Adipocyte (in vitro differentiated cells): ENCODE measurements at regions not wholly inside any gene's neighbourhood (a gene's known extent, or its start where the extent isn't known, plus 50 kb on each side); places are given as distances from the start of the nearest gene placed in this dataset.

Experiments
- DNase-seq: peaks from one replicate; pipeline ENCODE4 v3.0.0-alpha.2; 2015; ENCODE audit warnings: low read depth
- H3K27me3 ChIP-seq: replicated peaks from 2 replicates; pipeline ENCODE4 v1.7.0; 2013; ENCODE audit warnings: mild to moderate bottlenecking, low read length, moderate library complexity; ENCODE audit not compliant: control insufficient read depth, insufficient read depth
- H3K36me3 ChIP-seq: 2 replicates; pipeline ENCODE4 v1.7.0; 2013; ENCODE audit warnings: low read length, mild to moderate bottlenecking, moderate library complexity; ENCODE audit not compliant: control insufficient read depth, insufficient read depth, severe bottlenecking
- H3K4me1 ChIP-seq: 2 replicates; pipeline ENCODE4 v1.7.0; 2013; ENCODE audit warnings: mild to moderate bottlenecking, low read length, moderate library complexity; ENCODE audit not compliant: control insufficient read depth, insufficient read depth
- H3K4me3 ChIP-seq: 2 replicates; pipeline ENCODE4 v1.7.0; 2013; ENCODE audit warnings: mild to moderate bottlenecking, low read length, moderate library complexity
- H3K9ac ChIP-seq: 2 replicates; pipeline ENCODE4 v1.7.0; 2013; ENCODE audit warnings: mild to moderate bottlenecking, low read length, moderate library complexity
- H3K9me3 ChIP-seq: 2 replicates; pipeline ENCODE4 v1.7.0; 2013; ENCODE audit warnings: mild to moderate bottlenecking, low read length, moderate library complexity; ENCODE audit not compliant: control insufficient read depth

DNA sequence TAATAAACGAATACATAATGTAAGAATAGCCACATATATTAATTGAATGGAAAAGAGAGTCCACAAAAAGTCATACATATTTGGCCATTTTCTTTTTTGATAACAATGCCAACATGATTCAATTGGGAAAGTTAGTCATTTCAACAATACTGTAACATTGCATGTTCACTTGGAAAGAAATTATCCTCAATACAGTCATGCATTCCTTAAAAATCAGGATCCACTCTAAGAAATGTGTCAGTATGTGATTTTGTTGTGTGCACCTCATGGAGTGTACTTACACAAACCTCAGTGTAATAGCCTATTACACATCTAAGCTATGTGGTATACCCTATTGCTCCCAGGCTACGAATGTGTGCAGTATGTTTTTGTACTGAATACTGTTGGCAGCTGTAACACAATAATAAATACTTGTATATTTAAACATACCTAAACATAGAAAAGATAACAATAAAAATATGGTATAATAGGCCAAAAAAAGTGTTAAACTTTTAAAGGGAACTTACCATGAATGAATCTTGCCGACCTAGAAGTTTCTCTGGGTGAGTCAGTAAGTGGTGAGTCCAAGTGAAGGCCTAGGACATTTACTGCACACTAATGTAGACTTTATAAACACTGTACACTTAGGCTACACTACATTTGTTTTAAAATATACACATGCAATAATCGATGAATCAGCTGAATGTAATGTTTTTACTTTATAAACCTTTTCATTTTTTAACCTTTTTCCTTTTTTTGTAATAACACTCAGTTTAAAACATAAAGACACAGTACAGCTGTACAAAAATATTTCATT lies 806.8 kb downstream of the PCDH18 start:
- Histone ChIP-seq H3K4me3 (no peak overlapping the region), H3K36me3 (no peaks in the 10 kb centered on the region), H3K27me3 (no peaks in the 10 kb centered on the region), H3K9me3 (no peaks in the 10 kb centered on the region), H3K9ac (no peak overlapping the region), H3K4me1 (peaks cover 4% of the 10 kb centered on the region)
- DNase-seq = peak; percentile 21

- no peak overlapping the region for H3K9ac ChIP-seq
- H3K36me3 ChIP-seq = no peaks in the 10 kb centered on the region
- no peaks in the 10 kb centered on the region for H3K4me1 ChIP-seq
- DNase-seq = peak; percentile 69
- H3K27me3 ChIP-seq = no peaks in the 10 kb centered on the region
- peak overlapping the region; percentile 61 for H3K4me3 ChIP-seq
- H3K9me3 ChIP-seq = no peaks in the 10 kb centered on the region
Observed at GRCh38 chr4:136713140-136713539, 819.2 kb downstream of the PCDH18 start.

- H3K4me3 ChIP-seq = no peak overlapping the region
- H3K36me3 ChIP-seq = no peaks in the 10 kb centered on the region
- no peaks in the 10 kb centered on the region for H3K9me3 ChIP-seq
- H3K27me3 ChIP-seq = no peaks in the 10 kb centered on the region
- H3K4me1 ChIP-seq = no peaks in the 10 kb centered on the region
- DNase-seq = no peak
- no peak overlapping the region for H3K9ac ChIP-seq
Observed at GRCh38 chr4:136709897-136710296, 822.4 kb downstream of the PCDH18 start.

DNA sequence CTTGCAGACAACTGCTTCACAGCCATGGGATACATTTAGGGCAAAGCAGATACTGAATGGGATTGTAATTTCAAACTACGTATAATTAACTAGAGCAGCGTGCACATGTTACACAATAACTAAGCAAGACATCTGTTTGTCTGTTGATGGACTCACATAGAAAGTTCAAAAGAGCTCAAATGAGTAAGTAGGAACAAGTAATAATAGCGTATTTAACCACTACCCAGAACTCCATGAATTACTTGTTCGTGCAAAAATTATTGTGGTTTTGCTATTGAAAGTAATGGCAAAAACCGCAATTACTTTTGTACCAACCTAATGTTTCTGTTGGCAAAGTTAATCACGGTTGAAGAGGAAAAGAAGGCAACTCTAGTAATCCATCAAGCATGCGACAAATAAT lies 825.4 kb downstream of the PCDH18 start:
- peak; percentile 27 for DNase-seq
- Histone ChIP-seq H3K9me3 (no peaks in the 10 kb centered on the region), H3K4me1 (no peaks in the 10 kb centered on the region), H3K27me3 (no peaks in the 10 kb centered on the region), H3K9ac (no peak overlapping the region), H3K36me3 (no peaks in the 10 kb centered on the region), H3K4me3 (no peak overlapping the region)

- Histone ChIP-seq H3K9ac (no peak overlapping the region), H3K9me3 (no peaks in the 10 kb centered on the region), H3K4me1 (no peaks in the 10 kb centered on the region), H3K27me3 (no peaks in the 10 kb centered on the region), H3K36me3 (no peaks in the 10 kb centered on the region), H3K4me3 (no peak overlapping the region)
- DNase-seq = no peak
Observed at GRCh38 chr4:136699905-136700304, 832.4 kb downstream of the PCDH18 start.

DNA sequence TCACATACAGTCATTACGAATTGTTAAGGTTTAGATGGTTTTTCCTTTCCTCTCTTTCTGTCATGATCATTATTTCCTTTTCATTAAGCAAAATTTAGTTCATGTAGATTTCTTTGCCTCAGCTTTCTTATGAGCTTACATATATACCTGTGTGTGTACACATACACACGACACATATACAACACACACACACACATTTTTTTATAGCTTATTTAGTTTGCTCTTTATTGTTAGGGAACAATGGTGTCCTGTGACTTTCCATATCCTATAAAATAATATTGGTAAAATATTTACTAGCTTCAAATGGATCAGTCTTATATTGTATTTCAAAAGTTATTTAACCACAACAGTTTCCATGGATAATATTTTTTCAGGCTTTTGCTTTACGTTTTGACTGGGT lies 840.7 kb downstream of the PCDH18 start:
- no peak for DNase-seq
- H3K4me1 ChIP-seq = no peaks in the 10 kb centered on the region
- H3K9ac ChIP-seq = no peak overlapping the region
- H3K4me3 ChIP-seq = no peak overlapping the region
- H3K36me3 ChIP-seq = no peaks in the 10 kb centered on the region
- H3K9me3 ChIP-seq = no peaks in the 10 kb centered on the region
- no peaks in the 10 kb centered on the region for H3K27me3 ChIP-seq

- DNase-seq = peak; percentile 44
- Histone ChIP-seq H3K4me3 (no peak overlapping the region), H3K9ac (no peak overlapping the region), H3K4me1 (no peaks in the 10 kb centered on the region), H3K27me3 (no peaks in the 10 kb centered on the region), H3K36me3 (no peaks in the 10 kb centered on the region), H3K9me3 (no peaks in the 10 kb centered on the region)
Observed at GRCh38 chr4:136690360-136690759, 841.9 kb downstream of the PCDH18 start.

GRCh38 chr4:136687596-136687995 lies 844.7 kb downstream of the PCDH18 start:
- H3K4me3 ChIP-seq = no peak overlapping the region
- H3K9ac ChIP-seq = no peak overlapping the region
- no peaks in the 10 kb centered on the region for H3K9me3 ChIP-seq
- no peak for DNase-seq
- H3K4me1 ChIP-seq = no peaks in the 10 kb centered on the region
- no peaks in the 10 kb centered on the region for H3K27me3 ChIP-seq
- H3K36me3 ChIP-seq = no peaks in the 10 kb centered on the region

GRCh38 chr4:136687118-136687517 lies 845.2 kb downstream of the PCDH18 start:
- no peaks in the 10 kb centered on the region for H3K27me3 ChIP-seq
- no peak for DNase-seq
- H3K9ac ChIP-seq = no peak overlapping the region
- no peaks in the 10 kb centered on the region for H3K36me3 ChIP-seq
- H3K4me1 ChIP-seq = no peaks in the 10 kb centered on the region
- no peaks in the 10 kb centered on the region for H3K9me3 ChIP-seq
- no peak overlapping the region for H3K4me3 ChIP-seq

DNA sequence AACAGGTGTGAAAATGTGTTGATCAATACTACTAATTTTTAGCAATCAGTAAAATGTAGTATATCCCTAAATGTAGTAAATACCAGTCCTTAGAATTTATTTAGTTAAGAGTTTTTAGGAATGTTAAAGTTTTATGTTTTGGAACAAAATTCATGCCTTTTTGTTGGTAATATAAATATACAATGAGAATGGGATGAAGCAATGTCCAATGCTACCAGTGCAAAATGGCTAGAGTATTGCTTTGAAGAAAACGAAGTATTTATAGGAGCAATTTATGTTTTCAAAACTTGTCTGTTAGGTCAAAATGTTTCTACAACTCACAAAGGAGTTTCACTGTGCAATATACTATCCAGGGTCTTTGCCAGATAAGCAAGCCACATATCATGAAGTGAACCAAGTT lies 851.5 kb downstream of the PCDH18 start:
- no peak overlapping the region for H3K9ac ChIP-seq
- H3K4me1 ChIP-seq = peaks cover 9% of the 10 kb centered on the region
- DNase-seq = peak; percentile 50
- H3K36me3 ChIP-seq = no peaks in the 10 kb centered on the region
- H3K27me3 ChIP-seq = no peaks in the 10 kb centered on the region
- no peaks in the 10 kb centered on the region for H3K9me3 ChIP-seq
- no peak overlapping the region for H3K4me3 ChIP-seq

- H3K36me3 ChIP-seq = no peaks in the 10 kb centered on the region
- peaks cover 9% of the 10 kb centered on the region for H3K4me1 ChIP-seq
- H3K9ac ChIP-seq = no peak overlapping the region
- H3K4me3 ChIP-seq = no peak overlapping the region
- no peaks in the 10 kb centered on the region for H3K27me3 ChIP-seq
- peak; percentile 87 for DNase-seq
- no peaks in the 10 kb centered on the region for H3K9me3 ChIP-seq
Observed at GRCh38 chr4:136680271-136680670, 852.0 kb downstream of the PCDH18 start.

- H3K9ac ChIP-seq = no peak overlapping the region
- DNase-seq = no peak
- no peaks in the 10 kb centered on the region for H3K4me1 ChIP-seq
- H3K27me3 ChIP-seq = no peaks in the 10 kb centered on the region
- H3K36me3 ChIP-seq = no peaks in the 10 kb centered on the region
- H3K9me3 ChIP-seq = no peaks in the 10 kb centered on the region
- H3K4me3 ChIP-seq = no peak overlapping the region
Observed at GRCh38 chr4:136670265-136670664, 862.0 kb downstream of the PCDH18 start.
